Epithelial cell of proximal tubule (primary cell): ENCODE measurements at regions not wholly inside any gene's neighbourhood (a gene's known extent, or its start where the extent isn't known, plus 50 kb on each side); places are given as distances from the start of the nearest gene placed in this dataset.

Experiments
- DNase-seq: peaks from one replicate; pipeline ENCODE4 v3.0.0-alpha.2; 2011; ENCODE audit warnings: low read depth
- H3K4me3 ChIP-seq: 2 replicates; pipeline ENCODE4 v1.5.1; 2011; ENCODE audit warnings: low read depth, mild to moderate bottlenecking, low read length
- CTCF ChIP-seq: conservative IDR thresholded peaks from 2 replicates; pipeline ENCODE4 v1.5.1; 2012; ENCODE audit warnings: low read depth, mild to moderate bottlenecking, low read length

GRCh38 chr2:237200462-237200861 is 114.8 kb downstream of the COPS8 start:
- H3K4me3 ChIP-seq, result no peak overlapping the region
- TF ChIP-seq CTCF, result no peak
- no peak for DNase-seq

- TF ChIP-seq CTCF, result no peak
- no peak overlapping the region for H3K4me3 ChIP-seq
- peak; percentile 92 for DNase-seq
These were observed 116.0 kb downstream of the COPS8 start for GRCh38 chr2:237201461-237202287.

GRCh38 chr2:237202288-237203030 is 116.8 kb downstream of the COPS8 start:
- TF ChIP-seq CTCF, result no peak
- no peak overlapping the region for H3K4me3 ChIP-seq
- no peak for DNase-seq

GRCh38 chr2:237205043-237205541 is 119.4 kb downstream of the COPS8 start:
- no peak overlapping the region for H3K4me3 ChIP-seq
- no peak for TF ChIP-seq CTCF
- DNase-seq, result no peak

- DNase-seq, result no peak
- H3K4me3 ChIP-seq, result no peak overlapping the region
- no peak for TF ChIP-seq CTCF
These were observed 119.9 kb downstream of the COPS8 start for GRCh38 chr2:237205561-237205971.

GRCh38 chr2:237207646-237208045 is 122.0 kb downstream of the COPS8 start:
- DNase-seq, result no peak
- TF ChIP-seq CTCF, result no peak
- H3K4me3 ChIP-seq, result no peak overlapping the region
